DMS114 treated with DMSO at 0.1 percent for 48 hours (cell line): ENCODE measurements at regions not wholly inside any gene's neighbourhood (a gene's known extent, or its start where the extent isn't known, plus 50 kb on each side); places are given as distances from the start of the nearest gene placed in this dataset.

Experiments used
- DNase-seq: peaks from one replicate; lab custom pipeline; 2025; ENCODE audit not compliant: unreplicated experiment; lab: John Stamatoyannopoulos, UW

GRCh38 chr2:57979158-57979557 lies 67.4 kb upstream of the VRK2 start:
- no peak for DNase-seq

GRCh38 chr2:57981083-57981768 lies 65.4 kb upstream of the VRK2 start:
- DNase-seq: no peak

- no peak for DNase-seq
Measured at GRCh38 chr2:57987835-57988573, 58.6 kb upstream of the VRK2 start.

- DNase-seq: no peak
Measured at GRCh38 chr2:57990118-57990725, 56.4 kb upstream of the VRK2 start.
